SK-N-DZ (cell line): ENCODE measurements at regions not wholly inside any gene's neighbourhood (a gene's known extent, or its start where the extent isn't known, plus 50 kb on each side); places are given as distances from the start of the nearest gene placed in this dataset.

Experiments
- DNase-seq: peaks from one replicate; pipeline ENCODE4 v3.0.0-alpha.2; 2015; ENCODE audit warnings: low spot score

DNA sequence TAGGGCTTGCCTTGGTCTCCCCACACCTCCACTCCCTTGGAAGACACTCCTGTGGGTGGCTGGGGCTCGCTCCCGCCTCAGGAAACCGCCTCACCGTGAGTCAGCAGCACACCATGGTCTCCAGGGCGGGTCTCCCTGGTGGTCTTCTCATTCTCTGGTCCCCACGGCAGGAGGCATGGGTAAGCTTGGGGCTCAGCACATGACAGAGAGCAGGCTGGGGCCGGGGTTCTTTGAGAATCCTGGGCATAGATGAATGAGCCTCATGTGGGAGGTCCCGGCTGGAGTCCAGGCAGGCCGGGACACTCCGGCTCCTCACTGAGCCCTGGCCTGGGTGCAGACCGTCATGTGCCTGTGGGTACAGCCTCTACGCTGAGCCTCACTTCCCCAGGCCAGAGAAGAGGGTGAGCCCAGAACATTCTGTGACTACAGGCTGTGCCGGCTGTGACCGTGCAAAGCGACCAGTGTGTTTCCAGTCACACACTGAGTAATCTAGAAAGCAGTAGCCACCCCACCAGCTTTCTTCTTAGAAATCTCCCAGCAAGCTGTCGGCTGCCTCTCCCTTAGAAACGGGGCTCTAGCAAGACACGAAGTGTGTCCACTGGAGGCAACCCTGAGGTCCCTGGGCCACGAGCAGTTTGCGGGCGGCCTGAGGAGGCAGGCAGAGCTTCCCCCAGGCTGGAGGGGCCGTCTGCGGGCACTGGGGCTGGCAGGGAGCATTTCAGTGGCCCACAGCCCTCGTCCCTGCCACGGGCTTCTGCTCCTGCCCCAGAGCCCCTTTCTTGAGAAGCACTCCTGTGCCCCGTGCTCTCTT lies 93.1 kb downstream of the RHOB start:
- no peak for DNase-seq

DNA sequence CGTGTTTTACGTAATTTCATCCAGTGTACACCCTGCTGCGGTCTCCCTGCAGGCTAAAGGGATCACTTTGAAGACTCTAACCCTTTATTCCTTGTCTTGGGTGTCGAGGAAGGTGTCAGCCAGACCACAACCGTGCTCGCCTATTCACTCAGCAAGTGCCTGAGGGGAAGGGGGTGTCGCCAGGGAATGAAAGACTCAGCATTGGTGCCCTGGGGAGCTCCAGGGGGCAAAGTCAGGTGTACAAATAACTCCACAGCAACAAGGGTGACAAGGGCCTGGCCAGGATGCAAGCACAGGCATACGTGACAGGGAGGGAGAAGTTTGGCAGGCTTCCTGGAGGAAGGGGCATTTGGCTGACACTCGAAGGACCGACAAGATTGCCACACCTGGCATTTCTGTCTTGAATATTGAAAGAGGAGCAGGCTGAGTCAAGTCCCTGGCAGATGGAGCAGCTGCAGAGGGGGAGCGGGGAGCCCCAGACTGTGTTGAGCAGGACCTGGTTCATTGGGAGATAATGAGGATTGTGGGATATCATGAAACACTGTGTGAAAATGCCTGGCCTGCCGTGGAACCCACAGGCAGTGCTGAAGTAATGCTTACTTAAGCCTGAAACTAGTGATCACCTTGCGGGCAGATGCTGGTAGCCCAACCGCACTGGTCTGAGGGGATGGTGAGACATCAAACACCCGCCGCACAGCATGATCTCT lies 93.9 kb downstream of the RHOB start:
- no peak for DNase-seq

DNA sequence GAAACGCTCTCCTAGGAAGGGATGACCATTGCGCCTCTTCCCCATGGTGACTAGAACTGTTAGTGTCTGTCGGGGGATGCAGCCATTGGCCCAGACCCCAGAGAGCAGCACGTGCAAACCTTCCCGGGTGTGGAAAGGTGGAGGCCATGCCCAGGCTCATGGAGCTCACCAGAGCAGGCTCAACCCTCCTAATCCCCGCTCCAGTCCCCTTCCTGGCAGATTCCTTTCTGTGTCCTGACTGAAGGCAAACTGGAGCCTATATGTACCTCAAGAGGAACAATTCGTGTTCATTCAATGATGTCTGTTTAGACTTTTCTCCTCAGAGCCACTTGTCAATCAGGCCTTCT lies 94.4 kb downstream of the RHOB start:
- DNase-seq, result no peak

DNA sequence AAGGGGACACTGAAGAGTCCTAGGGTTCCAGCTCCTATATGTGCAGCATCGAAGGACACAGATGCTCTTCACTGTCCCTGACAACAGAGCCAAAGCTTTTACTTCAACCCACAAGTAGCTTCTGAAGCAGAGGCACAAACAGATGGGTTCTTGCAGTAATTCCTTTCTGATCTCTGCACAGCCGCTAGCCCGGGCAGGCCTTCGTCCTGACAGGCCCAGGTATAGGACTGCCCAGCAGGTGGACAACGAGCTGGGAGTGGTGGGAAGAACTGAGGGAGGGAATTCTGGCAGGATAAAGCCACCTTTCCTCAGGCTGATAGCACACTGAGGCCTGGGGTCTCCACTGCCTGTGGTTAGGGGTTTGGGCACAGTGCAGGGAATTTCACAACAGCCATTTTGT lies 94.8 kb downstream of the RHOB start:
- DNase-seq, result no peak

DNA sequence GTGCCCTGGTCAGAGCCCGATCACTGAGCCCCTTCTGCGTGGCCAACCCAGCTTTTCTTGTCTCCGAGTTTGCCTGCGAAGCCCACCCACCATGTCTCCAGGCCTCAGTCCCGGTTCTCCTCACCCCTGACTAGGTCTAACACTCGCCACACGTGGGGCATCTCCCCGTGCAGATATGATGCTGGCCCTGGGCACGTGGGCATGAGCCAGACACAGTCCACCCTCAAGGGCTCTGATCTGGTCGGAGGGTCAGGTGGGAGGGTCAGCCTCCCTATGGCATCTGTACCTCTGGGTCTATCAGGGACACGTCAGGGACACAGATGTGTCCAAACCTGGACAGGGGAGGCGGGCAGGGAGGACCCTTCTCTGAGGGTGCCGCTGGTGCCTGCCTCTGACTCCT lies 95.4 kb downstream of the RHOB start:
- DNase-seq, result no peak

DNA sequence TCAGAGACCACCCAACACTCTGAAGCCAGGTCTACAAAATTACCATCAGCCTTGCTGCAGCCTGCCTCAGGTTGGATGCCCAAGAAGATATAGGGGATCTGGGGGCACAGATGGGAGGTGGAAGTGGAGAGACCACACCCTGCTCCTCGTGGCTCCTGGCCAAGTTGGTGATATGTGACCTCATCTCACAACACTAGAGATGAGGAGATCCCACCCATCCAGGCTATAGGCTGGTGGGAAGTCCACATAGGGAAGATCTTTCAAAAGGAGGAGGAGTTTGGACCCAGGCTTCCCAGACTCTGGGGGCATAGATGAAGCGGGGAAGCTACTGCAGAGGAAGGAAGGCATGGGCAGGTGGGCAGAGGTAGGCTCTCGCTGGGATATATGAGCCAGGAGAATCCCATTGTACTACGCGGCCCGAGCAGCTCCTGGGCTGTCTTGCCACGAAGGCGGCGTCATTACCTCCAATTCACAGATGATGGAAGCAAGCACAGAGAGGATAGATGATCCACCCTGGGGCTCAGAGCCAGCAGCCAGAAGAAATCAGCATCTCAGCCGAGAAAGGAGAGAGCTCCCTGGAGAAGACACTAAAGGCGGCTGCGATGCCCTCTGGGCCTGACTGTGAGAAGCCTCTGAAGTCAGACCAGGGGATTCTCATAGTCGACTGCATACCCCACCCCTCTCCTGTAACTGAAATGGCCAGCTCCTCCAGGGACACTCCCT lies 96.0 kb downstream of the RHOB start:
- DNase-seq, result no peak

DNA sequence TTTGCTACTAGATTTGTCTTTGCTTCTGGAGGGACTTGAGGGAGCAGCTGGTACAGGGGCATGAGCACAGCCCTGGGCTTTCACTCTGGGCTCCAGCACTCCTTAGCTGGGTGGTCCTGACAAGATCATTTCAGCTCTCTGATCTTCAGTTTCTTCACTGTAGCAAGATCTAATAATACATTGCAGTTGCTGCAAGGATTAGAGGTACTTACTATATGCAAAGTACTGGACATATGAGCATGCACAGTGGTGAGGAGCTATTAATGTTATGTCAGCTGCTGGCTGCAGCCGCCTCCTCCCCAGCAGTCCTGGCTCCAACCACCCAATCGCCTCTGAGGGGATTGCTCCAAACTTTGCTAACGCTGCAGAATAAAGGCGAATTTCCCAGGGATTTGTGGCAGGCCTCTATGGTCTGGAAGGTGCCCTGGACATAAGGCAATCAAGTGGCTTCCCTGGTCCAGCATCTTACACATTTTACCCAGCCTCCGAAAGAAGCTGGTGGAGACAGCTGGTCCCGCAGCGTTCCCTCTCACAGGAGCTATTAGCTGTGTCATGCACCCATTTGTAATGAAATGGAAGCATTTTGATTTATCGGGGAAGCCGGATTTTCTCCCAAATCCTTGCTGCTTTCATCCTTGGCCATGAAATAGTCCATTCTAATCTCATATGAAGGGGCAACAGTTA lies 96.7 kb downstream of the RHOB start:
- no peak for DNase-seq

DNA sequence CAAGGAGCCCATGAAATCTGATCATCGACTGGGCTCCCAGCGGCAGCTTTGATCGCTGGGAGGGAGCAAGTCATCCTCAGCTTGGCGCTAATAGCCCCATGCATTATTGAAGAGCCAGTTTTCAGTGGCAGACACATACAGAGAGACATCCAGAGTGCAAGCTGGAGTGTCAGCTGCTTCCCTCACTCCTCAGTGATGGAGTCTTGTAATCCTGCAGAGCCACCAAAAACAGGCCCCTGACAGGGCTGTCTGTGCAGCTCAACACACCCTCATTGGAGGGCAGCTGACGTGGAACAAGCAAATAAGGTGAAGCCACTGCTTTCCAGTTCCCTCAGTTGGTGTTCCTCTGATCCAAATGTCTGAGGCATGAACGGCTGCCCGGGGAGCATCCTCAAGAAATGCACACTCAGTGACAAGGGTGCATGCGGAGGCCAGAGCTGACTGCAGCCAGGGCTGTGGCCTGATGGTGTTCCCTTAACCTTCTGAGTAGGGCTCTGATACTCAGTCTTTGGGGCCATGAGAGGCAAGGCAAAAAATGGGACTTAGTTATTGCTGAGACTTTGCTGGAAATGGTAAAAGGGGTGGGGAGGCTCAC lies 97.4 kb downstream of the RHOB start:
- DNase-seq, result no peak

DNA sequence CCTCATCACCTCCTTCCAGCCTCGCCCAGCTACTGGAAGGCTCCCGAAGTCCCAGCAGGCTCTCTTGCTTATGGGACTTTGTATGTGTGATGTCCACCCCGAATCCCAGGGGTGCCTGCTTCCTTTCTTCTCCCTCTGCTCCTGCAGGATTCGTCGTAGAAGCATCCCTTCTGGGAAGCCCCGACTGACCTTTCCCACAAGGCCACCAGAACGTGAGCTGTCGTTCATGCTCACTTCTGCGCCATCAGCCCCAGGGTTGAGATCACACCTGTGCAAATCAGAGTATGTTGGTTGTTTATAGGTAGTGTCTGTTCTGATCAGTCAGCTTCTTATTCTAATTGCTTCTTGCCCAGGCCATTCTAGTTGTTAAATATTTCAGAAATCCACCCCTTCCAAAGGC lies 101.8 kb downstream of the HS1BP3 start:
- DNase-seq, result no peak

DNA sequence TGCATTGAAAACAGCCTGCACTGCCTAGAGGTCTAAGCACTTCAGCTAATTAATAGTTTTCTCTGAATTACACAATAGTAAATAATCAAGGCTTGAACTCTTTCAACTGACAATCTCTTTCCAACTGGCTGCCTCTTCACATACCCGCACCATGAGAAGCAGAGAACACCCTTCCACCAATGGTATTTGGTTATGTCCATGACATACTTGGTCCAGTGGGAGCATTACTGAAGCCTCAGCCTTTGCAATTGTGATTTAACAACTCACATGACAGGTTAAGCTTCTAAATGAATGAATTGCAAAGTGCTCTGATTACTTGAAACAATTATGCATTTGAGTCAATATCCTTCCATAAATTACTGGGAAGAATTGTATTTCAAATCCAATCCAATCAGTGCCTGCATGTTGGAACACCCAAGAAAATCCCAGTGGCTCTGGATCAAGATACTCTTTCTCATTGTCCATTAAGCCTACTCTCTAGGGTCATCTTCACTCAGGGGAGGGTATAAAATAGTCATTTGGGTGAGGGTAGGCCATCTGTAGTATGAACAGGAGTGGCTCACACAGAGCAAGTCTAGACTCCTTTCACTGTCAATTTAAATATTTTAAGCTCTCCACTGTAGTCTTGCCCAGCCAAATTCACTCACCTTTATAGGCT lies 101.1 kb downstream of the HS1BP3 start:
- no peak for DNase-seq

DNA sequence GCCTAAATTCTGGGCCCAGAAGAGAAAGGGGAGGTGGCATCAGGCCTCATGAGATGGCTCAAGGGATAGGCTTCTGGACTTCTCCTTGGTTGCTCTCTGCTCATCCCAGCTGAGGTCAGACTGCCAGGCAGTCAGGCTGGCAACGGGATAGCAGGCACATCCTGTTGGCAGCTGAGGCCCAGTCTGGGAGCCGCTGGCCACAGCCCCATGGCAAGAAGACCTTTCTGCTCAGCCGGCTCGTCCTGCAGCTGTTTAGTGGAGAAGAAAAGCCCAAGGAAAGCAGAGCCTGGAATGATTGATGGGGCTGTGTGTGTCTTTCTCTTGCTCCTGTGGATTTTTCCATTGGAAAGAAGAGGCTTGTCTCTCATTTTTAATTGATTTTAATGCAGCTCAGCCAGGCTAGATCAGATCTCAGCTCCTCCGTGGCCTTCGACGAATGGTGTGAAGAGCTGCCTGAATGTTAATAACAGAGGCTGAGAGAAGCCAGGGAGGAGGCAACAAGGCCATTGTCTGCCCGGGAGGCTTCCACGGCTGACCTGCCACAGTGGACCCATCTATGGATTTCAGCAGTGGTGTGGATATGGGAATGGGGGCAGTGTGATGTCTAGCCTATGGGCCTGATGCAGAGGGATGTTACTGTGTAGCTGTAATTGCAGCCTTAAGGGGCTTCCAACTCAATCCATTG lies 99.5 kb downstream of the HS1BP3 start:
- DNase-seq, result no peak

DNA sequence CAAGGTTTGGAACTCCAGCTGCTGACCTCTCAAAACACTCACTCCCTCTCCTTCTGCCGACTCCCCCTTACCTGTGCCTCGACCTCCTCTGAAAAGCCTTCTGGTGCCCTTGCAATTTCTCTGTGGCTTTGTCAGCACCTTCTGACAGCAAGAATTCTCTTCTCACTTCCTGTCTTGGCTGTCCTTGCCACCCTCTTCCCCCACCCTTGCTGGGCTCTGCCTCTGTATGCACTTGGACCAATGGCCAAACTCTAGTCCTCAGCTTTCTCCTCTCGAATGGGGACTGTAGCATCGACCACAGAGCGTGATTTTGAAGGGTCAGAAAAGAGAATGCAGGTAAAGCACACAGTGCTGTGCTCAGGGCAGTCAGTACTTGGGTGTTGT lies 99.0 kb downstream of the HS1BP3 start:
- no peak for DNase-seq

DNA sequence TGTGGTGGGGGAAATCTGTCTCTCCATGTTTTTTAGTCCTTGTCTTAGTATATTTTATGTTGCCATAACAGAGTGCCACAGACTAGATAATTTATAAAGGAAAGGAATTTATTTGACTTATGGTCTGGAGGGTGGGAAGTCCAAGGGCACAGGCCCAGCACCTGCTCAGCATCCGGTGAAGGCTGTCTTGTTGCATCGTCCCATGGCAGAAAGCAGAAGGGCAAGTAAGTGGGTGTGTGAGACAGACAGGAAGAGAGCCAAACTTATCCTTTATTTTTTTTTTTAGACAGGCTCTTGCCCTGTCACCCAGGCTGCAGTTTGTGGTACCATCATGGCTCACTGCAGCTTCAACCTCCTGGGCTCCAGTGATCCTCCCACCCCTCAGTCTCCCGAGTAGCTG lies 98.1 kb downstream of the HS1BP3 start:
- DNase-seq, result no peak

DNA sequence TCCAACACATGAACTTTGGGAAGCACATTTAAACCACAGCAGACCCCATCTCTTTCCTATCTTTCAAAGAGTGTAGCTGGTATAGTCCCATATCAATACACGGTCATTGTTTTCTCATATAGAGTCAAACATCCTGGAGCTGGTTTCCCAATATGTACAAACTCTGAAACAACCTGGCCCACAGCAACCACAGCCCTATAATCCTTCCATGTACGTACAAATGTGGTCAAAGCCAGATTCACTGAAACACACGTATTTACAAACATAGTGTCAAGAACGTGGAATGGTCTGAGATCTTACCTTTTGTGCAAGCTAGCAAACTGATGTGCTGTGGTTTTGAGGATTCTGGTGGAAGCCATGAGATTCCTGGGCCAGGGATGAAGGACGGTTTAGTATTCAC lies 97.3 kb downstream of the HS1BP3 start:
- no peak for DNase-seq

DNA sequence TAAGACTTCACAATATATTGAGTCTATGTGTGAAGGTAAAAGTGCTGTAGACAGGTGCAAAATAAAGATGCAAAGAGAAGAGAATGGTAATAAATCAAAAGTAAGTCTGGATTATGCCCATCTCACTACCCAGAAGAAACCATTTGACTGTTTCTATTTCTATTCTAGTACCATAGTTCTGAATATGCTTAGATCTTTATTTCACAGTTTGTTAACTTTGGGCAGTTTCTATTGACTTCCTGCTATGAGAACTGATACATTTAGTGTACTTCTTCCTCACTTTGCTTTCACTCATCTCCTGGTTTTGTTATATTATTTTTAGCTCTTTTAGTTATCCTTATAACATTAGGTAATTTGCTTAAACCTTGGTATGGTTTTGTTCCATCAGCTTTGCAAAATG lies 94.9 kb downstream of the HS1BP3 start:
- DNase-seq, result no peak

DNA sequence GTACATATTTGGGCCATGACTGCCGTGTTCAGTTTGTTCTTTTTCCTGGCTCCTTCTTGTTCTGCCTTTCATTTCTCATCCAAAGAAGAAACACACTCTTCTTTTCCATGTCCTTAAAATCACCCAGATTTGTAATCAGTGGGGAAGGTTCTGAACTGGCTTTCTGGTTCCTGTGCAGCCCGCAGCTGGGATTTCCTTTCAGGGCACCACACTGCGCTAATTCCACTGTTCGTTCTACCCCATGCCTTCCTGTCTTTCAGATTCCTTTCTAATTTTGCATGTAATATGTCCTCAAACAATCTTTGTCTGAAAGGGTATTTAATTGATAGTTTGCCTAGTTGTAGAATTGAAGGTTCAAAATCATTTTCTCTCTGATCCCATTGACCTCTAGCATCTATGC lies 94.1 kb downstream of the HS1BP3 start:
- no peak for DNase-seq

DNA sequence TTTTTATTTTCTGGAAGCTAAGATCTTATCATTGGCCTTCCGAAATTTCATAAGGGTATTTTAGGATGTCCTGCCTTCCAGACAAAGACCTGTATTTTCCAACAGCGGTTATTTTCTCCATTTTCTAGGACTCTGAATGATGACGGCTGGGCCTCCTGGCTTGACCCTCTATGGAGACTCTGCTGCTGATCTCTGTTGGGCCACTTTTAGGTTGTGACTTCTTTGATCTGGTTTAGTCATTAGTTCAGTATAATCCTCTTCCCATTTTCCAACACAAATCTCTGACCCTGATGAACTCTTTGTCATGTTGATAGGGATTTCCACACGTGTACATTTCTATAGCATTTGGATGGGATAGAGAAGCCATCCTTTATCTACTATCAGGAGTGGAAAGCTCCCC lies 93.7 kb downstream of the HS1BP3 start:
- no peak for DNase-seq

DNA sequence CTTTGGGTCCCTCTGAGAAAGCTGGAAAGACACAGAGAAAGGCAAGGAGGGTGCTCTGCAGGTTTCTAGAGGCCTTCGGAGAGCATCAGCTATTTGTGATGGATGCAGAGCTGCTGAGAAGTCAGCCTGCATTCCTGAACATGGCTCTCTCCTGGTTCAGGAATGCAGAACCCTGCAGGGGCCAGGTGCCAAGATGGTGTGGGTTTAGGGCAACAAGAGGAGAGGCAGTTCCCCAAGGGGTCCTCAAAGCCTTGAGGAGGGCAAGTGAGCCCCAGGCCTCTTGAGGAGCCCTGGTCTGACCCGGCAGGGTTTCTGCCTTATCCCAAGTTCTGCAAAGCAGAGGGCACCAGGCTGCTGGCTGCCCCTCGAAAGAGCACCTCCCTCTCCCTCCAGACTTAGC lies 93.3 kb downstream of the HS1BP3 start:
- DNase-seq, result no peak

DNA sequence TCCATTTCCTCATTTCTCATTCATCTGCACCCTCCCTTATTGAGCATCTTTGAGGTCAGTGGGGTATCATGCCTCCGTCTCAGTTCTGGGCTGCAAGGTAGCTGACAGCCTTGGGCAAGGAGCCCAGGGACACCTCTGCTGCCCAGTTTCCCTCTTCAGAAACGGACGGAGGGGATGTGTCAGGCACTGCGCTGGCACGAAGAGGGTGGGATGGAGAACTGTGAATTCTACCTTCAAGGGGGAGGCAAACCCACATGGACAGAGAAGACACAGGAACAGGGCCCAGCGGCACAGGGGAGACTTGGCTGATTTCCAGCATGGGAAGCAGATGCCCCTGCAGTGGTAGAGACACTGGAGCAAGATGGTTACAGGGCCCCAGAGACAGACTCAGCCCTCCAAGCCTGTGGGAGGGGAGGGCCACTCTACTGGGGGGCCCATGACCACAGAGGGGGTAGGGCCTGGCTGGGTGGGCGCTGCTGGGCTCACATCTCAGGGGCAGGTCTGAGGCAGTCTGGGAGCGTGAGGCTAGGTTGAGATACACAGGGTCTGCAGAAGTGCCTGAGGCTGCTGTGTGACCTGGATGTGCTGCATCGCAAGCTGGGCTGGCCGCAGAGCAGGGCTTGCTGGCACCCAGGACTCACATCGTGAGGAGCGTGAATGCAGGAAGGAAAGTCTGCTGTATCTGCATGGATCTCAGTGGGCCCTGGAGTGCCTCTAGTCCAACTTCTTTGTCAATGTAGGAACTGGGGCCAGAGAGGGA lies 92.3 kb downstream of the HS1BP3 start:
- DNase-seq, result no peak

DNA sequence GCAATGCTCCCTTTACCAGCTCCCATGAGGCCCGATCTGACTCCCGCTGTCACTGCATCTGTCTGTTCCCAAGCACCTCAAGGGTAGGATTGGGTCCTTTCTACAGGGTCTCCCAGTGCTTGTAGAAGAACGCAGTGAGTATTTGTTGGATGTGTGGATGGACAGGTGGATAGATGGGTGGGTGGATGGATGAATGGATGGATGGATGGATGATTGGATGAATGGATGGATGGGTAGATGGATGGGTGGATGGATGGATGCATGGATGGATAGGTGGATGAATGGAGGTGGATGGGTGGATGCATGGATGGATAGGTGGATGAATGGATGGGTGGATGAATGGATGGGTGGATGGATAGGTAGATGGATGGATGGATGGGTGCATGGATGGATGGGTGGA lies 91.6 kb downstream of the HS1BP3 start:
- DNase-seq, result no peak
